GM12892 (cell line): ENCODE measurements at regions not wholly inside any gene's neighbourhood (a gene's known extent, or its start where the extent isn't known, plus 50 kb on each side); places are given as distances from the start of the nearest gene placed in this dataset.

Experiments used
- POLR2A ChIP-seq: IDR thresholded peaks from 2 replicates; pipeline ENCODE4 v1.6.1; 2011; ENCODE audit warnings: low read depth, low read length, control low read depth
- POLR2AphosphoS5 ChIP-seq: IDR thresholded peaks from 2 replicates; pipeline ENCODE4 v1.6.1; 2011; ENCODE audit warnings: low read depth, low read length, control low read depth

- no peak for TF ChIP-seq POLR2AphosphoS5
- no peak for TF ChIP-seq POLR2A
Measured at GRCh38 chr5:164351245-164351834, 845.9 kb downstream of the MAT2B start.
